ENCODE measurements at regions not wholly inside any gene's neighbourhood (a gene's known extent, or its start where the extent isn't known, plus 50 kb on each side); places are given as distances from the start of the nearest gene placed in this dataset.

GRCh38 chr18:47585136-47585535 is 333.7 kb upstream of the SKOR2 start:
- Histone ChIP-seq H3K36me3 (ENCODE audit: control insufficient read depth in 2 of 2, extremely low read depth in 1 of 2, insufficient read depth in 2 of 2, low read length in 2 of 2) (no peaks in the 10 kb centered on the region), H3K27ac (ENCODE audit: insufficient read depth, low read depth, low read length) (no peak overlapping the region), H3K9me3 (replicated peaks; ENCODE audit: control insufficient read depth, insufficient read depth, low read length) (no peaks in the 10 kb centered on the region), H3K4me3 (replicated peaks in 1 of 3; ENCODE audit: insufficient read depth in 1 of 3, low read depth in 1 of 3, low read length in 3 of 3) (no peak overlapping the region), H3K9me1 (replicated peaks; ENCODE audit: control insufficient read depth, extremely low read depth, insufficient read depth, low read length) (no peaks in the 10 kb centered on the region), H3K79me2 (ENCODE audit: control insufficient read depth, insufficient read depth, low read length) (no peaks in the 10 kb centered on the region), H3K4me2 (ENCODE audit: insufficient read depth, low read length) (no peak overlapping the region), H3K4me1 (ENCODE audit: control insufficient read depth, extremely low read depth, insufficient read depth, low read length) (no peaks in the 10 kb centered on the region), H3K27me3 (ENCODE audit: control insufficient read depth in 2 of 2, insufficient read depth in 2 of 2, low read length in 2 of 2) (no peaks in the 10 kb centered on the region), H3K9ac (replicated peaks; ENCODE audit: extremely low read depth, insufficient read depth, low read length) (no peak overlapping the region), H2AFZ (ENCODE audit: low read depth, low read length) (no peak overlapping the region), H4K20me1 (replicated peaks; ENCODE audit: control insufficient read depth, extremely low read depth, insufficient read depth, low read length) (no peaks in the 10 kb centered on the region)
- intact Hi-C loops (cut with micrococcal nuclease) = no loop called here
- FAIRE-seq = no peak
- ChIA-PET POLR2A (no interaction called here), CTCF (no interaction called here)
- no TSS peak for BruUV-seq (replicated peaks)
- no peak for DNase-seq (ENCODE audit: low read depth, low spot score)
- TF ChIP-seq CTCF (IDR thresholded peaks at IDR 0.05; ENCODE audit: extremely low read depth in 1 of 2, insufficient read depth in 1 of 2, low read depth in 1 of 2, low read length in 2 of 2) = no peak
- TF ChIP-seq FOS (IDR thresholded peaks at IDR 0.05; ENCODE audit: borderline replicate concordance, insufficient read depth, low read length) = no peak
- TF ChIP-seq JUN (IDR thresholded peaks at IDR 0.05; ENCODE audit: borderline replicate concordance, insufficient read depth, insufficient read length, low read depth) = no peak
- no peak for TF ChIP-seq GATA2 (IDR thresholded peaks at IDR 0.05; ENCODE audit: insufficient read depth, insufficient read length, low read depth, low read length)
- no peak for TF ChIP-seq EZH2 (IDR thresholded peaks at IDR 0.05; ENCODE audit: borderline replicate concordance, low read depth, low read length, severe bottlenecking)
- TF ChIP-seq POLR2AphosphoS5 (IDR thresholded peaks at IDR 0.05; ENCODE audit: insufficient read depth, low read depth, low read length) = no peak
- no peak for TF ChIP-seq MYC (IDR thresholded peaks at IDR 0.05; ENCODE audit: low read depth, low read length)
- TF ChIP-seq, protein P1, sequence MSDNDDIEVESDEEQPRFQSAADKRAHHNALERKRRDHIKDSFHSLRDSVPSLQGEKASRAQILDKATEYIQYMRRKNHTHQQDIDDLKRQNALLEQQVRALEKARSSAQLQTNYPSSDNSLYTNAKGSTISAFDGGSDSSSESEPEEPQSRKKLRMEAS (IDR thresholded peaks at IDR 0.05; ENCODE audit: insufficient read depth, insufficient read length) = no peak
- TF ChIP-seq POLR2A (IDR thresholded peaks at IDR 0.05; ENCODE audit: low read depth, low read length) = no peak
- dilution Hi-C loops (cut with MboI; ENCODE audit: extremely low pct_ligation_motif_present, low sequenced_read_pairs) = no loop called here
